ENCODE measurements at regions not wholly inside any gene's neighbourhood (a gene's known extent, or its start where the extent isn't known, plus 50 kb on each side); places are given as distances from the start of the nearest gene placed in this dataset.

DNA sequence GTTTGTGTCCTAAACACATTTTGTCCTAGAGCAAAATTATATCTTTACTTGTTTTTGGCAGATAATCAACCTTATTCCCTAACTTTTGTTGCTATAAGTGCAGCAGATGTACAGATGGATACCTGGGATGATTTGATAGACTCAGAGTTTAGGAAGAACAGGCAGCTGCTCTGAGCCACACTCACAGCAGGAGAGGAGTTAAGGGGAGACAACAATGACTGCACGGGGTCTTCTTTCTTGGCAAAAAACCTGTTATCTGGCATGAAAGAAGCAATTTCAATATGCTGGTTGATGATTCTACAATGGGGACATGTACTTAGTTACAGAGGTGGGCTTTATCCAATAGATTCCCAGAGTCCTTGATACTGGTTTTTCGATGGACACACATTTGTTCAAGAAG, 258.9 kb upstream of the PCDH9 start:
- TF ChIP-seq, protein P1, sequence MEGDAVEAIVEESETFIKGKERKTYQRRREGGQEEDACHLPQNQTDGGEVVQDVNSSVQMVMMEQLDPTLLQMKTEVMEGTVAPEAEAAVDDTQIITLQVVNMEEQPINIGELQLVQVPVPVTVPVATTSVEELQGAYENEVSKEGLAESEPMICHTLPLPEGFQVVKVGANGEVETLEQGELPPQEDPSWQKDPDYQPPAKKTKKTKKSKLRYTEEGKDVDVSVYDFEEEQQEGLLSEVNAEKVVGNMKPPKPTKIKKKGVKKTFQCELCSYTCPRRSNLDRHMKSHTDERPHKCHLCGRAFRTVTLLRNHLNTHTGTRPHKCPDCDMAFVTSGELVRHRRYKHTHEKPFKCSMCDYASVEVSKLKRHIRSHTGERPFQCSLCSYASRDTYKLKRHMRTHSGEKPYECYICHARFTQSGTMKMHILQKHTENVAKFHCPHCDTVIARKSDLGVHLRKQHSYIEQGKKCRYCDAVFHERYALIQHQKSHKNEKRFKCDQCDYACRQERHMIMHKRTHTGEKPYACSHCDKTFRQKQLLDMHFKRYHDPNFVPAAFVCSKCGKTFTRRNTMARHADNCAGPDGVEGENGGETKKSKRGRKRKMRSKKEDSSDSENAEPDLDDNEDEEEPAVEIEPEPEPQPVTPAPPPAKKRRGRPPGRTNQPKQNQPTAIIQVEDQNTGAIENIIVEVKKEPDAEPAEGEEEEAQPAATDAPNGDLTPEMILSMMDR (IDR thresholded peaks at IDR 0.05) = no peak
- no peak for TF ChIP-seq RCOR1 (IDR thresholded peaks at IDR 0.05; ENCODE audit: low read length)
- TF ChIP-seq SIN3A (IDR thresholded peaks at IDR 0.05; ENCODE audit: borderline replicate concordance, low read depth, low read length) = no peak
- TF ChIP-seq, protein P2, sequence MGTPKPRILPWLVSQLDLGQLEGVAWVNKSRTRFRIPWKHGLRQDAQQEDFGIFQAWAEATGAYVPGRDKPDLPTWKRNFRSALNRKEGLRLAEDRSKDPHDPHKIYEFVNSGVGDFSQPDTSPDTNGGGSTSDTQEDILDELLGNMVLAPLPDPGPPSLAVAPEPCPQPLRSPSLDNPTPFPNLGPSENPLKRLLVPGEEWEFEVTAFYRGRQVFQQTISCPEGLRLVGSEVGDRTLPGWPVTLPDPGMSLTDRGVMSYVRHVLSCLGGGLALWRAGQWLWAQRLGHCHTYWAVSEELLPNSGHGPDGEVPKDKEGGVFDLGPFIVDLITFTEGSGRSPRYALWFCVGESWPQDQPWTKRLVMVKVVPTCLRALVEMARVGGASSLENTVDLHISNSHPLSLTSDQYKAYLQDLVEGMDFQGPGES (IDR thresholded peaks at IDR 0.05; ENCODE audit: low read depth, low read length) = no peak
- no peak for TF ChIP-seq EP300 (IDR thresholded peaks at IDR 0.05; ENCODE audit: borderline replicate concordance in 1 of 2, low read depth in 1 of 2, low read length in 1 of 2)
- no peak for TF ChIP-seq SMC3 (IDR thresholded peaks at IDR 0.05; ENCODE audit: low read depth, low read length)
- TF ChIP-seq, protein P3, sequence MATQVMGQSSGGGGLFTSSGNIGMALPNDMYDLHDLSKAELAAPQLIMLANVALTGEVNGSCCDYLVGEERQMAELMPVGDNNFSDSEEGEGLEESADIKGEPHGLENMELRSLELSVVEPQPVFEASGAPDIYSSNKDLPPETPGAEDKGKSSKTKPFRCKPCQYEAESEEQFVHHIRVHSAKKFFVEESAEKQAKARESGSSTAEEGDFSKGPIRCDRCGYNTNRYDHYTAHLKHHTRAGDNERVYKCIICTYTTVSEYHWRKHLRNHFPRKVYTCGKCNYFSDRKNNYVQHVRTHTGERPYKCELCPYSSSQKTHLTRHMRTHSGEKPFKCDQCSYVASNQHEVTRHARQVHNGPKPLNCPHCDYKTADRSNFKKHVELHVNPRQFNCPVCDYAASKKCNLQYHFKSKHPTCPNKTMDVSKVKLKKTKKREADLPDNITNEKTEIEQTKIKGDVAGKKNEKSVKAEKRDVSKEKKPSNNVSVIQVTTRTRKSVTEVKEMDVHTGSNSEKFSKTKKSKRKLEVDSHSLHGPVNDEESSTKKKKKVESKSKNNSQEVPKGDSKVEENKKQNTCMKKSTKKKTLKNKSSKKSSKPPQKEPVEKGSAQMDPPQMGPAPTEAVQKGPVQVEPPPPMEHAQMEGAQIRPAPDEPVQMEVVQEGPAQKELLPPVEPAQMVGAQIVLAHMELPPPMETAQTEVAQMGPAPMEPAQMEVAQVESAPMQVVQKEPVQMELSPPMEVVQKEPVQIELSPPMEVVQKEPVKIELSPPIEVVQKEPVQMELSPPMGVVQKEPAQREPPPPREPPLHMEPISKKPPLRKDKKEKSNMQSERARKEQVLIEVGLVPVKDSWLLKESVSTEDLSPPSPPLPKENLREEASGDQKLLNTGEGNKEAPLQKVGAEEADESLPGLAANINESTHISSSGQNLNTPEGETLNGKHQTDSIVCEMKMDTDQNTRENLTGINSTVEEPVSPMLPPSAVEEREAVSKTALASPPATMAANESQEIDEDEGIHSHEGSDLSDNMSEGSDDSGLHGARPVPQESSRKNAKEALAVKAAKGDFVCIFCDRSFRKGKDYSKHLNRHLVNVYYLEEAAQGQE (IDR thresholded peaks at IDR 0.05; ENCODE audit: low read depth, low read length) = no peak
- TF ChIP-seq NRF1 (IDR thresholded peaks at IDR 0.05; ENCODE audit: low read depth, low read length) = no peak
- TF ChIP-seq POLR2AphosphoS5 (IDR thresholded peaks at IDR 0.05; ENCODE audit: low read depth, low read length) = no peak
- TF ChIP-seq, protein P4, sequence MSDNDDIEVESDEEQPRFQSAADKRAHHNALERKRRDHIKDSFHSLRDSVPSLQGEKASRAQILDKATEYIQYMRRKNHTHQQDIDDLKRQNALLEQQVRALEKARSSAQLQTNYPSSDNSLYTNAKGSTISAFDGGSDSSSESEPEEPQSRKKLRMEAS (IDR thresholded peaks at IDR 0.05; ENCODE audit: low read depth) = no peak
- TF ChIP-seq, protein P5, sequence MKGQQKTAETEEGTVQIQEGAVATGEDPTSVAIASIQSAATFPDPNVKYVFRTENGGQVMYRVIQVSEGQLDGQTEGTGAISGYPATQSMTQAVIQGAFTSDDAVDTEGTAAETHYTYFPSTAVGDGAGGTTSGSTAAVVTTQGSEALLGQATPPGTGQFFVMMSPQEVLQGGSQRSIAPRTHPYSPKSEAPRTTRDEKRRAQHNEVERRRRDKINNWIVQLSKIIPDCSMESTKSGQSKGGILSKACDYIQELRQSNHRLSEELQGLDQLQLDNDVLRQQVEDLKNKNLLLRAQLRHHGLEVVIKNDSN (IDR thresholded peaks at IDR 0.05; ENCODE audit: borderline replicate concordance, low read depth) = no peak
- no peak for TF ChIP-seq TAF1 (IDR thresholded peaks at IDR 0.05; ENCODE audit: borderline replicate concordance, low read depth, low read length)
- TF ChIP-seq EZH2phosphoT487 (IDR thresholded peaks at IDR 0.05; ENCODE audit: borderline replicate concordance, low read depth) = no peak

All from SK-N-SH (cell line).